Breast epithelium (tissue), 4 donors: ENCODE measurements at regions not wholly inside any gene's neighbourhood (a gene's known extent, or its start where the extent isn't known, plus 50 kb on each side); places are given as distances from the start of the nearest gene placed in this dataset.

ENCODE experiments used
- DNase-seq, 2 donors: peaks; one replicate each; pipeline ENCODE4 v3.0.0-alpha.2; 2019; ENCODE audit warnings: low spot score in 2 of 2
- H3K27ac ChIP-seq, 2 donors: fragments of 200-600 bp; sonication (generic) in 1 of 2; one replicate each; pipeline ENCODE4 v1.5.1; 2016 to 2019; ENCODE audit warnings: mild to moderate bottlenecking in 1 of 2
- H3K27me3 ChIP-seq, 2 donors: fragments of 200-600 bp; sonication (generic) in 1 of 2; one replicate each; pipeline versions ENCODE4 v1.5.1 to v1.6.0; 2017 to 2019; ENCODE audit warnings: control low read depth in 1 of 2, mild to moderate bottlenecking in 1 of 2
- H3K36me3 ChIP-seq: fragments of 200-600 bp; one replicate; pipeline ENCODE4 v1.5.1; 2019
- H3K4me1 ChIP-seq, 2 donors: fragments of 200-600 bp; sonication (generic); one replicate each; pipeline ENCODE4 v1.5.1; 2016 to 2019; ENCODE audit warnings: control low read depth in 1 of 2
- H3K4me3 ChIP-seq, 3 donors: fragments of 200-600 bp; sonication (generic); 1 replicate in 2 of 3; 2 replicates in 1 of 3; pipeline ENCODE4 v1.5.1; 2016 to 2019; ENCODE audit warnings: mild to moderate bottlenecking in 3 of 3, moderate library complexity in 2 of 3
- H3K9me3 ChIP-seq, 2 donors: fragments of 200-600 bp; sonication (generic) in 1 of 2; one replicate each; pipeline ENCODE4 v1.5.1; 2016 to 2019; ENCODE audit warnings: control low read depth in 1 of 2
- POLR2A ChIP-seq: fragments of 450-650 bp; IDR thresholded peaks from one replicate; pipeline ENCODE4 v1.6.1; 2016; ENCODE audit warnings: antibody characterized with exemption, mild to moderate bottlenecking, moderate library complexity
- POLR2AphosphoS5 ChIP-seq, 3 donors: sonication (generic); formaldehyde crosslinking; IDR thresholded peaks; one replicate each; pipeline ENCODE4 v1.6.1; 2017; ENCODE audit warnings: antibody characterized with exemption in 3 of 3
- intact Hi-C: fragments of 100-400 bp; cut with DNase I; formaldehyde crosslinking; loops from one replicate; pipeline ENCODE4 v1.15.1; 2023; ENCODE audit warnings: low total_unique reads
- TF ChIP-seq, protein P1 (sequence below), 3 donors: fragments of 450-650 bp; IDR thresholded peaks; one replicate each; pipeline ENCODE4 v1.5.1; 2016 to 2017; ENCODE audit warnings: antibody characterized with exemption in 3 of 3, mild to moderate bottlenecking in 3 of 3, moderate library complexity in 3 of 3

- no peak overlapping the region for H3K27ac ChIP-seq
- TF ChIP-seq, protein P1, sequence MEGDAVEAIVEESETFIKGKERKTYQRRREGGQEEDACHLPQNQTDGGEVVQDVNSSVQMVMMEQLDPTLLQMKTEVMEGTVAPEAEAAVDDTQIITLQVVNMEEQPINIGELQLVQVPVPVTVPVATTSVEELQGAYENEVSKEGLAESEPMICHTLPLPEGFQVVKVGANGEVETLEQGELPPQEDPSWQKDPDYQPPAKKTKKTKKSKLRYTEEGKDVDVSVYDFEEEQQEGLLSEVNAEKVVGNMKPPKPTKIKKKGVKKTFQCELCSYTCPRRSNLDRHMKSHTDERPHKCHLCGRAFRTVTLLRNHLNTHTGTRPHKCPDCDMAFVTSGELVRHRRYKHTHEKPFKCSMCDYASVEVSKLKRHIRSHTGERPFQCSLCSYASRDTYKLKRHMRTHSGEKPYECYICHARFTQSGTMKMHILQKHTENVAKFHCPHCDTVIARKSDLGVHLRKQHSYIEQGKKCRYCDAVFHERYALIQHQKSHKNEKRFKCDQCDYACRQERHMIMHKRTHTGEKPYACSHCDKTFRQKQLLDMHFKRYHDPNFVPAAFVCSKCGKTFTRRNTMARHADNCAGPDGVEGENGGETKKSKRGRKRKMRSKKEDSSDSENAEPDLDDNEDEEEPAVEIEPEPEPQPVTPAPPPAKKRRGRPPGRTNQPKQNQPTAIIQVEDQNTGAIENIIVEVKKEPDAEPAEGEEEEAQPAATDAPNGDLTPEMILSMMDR (IDR thresholded peaks at IDR 0.05), result no peak
- TF ChIP-seq POLR2A (no peak), POLR2AphosphoS5 (IDR thresholded peaks at IDR 0.05) (no peak)
- intact Hi-C loops, result no loop called here
- no peak for DNase-seq
- H3K9me3 ChIP-seq, result no peaks in the 10 kb centered on the region
- peaks cover 5% of the 10 kb centered on the region for H3K36me3 ChIP-seq
- H3K27me3 ChIP-seq, result no peaks in the 10 kb centered on the region
- H3K4me3 ChIP-seq, result no peak overlapping the region
- no peaks in the 10 kb centered on the region for H3K4me1 ChIP-seq
Observed at GRCh38 chr17:70648166-70648565, 478.8 kb downstream of the KCNJ2 start.

DNA sequence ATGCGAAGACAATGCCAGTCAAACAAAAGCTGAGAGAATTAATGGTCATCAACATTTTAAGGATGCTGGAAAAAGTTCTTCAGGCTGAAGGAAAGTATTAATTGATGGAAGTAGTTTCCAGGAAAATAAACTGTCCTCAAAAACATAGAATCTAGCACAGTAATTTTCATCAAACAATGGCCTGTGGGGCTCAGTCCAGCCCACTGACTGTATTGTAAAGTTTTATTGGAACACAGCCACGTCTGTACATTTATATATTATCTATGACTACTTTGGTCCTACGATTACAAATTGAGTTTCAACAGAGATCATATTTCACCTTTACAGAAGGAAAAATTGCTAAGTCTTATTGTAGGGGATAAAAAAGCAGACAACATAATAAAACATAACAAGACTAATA, 484.5 kb downstream of the KCNJ2 start:
- no peaks in the 10 kb centered on the region for H3K4me1 ChIP-seq
- intact Hi-C loops, result no loop called here
- no peaks in the 10 kb centered on the region for H3K9me3 ChIP-seq
- no peak for DNase-seq
- H3K4me3 ChIP-seq, result no peak overlapping the region
- no peaks in the 10 kb centered on the region for H3K27me3 ChIP-seq
- TF ChIP-seq POLR2AphosphoS5 (IDR thresholded peaks at IDR 0.05) (no peak), POLR2A (no peak)
- TF ChIP-seq, protein P1 (IDR thresholded peaks at IDR 0.05), result no peak
- H3K27ac ChIP-seq, result no peak overlapping the region
- H3K36me3 ChIP-seq, result peaks cover 5% of the 10 kb centered on the region

DNA sequence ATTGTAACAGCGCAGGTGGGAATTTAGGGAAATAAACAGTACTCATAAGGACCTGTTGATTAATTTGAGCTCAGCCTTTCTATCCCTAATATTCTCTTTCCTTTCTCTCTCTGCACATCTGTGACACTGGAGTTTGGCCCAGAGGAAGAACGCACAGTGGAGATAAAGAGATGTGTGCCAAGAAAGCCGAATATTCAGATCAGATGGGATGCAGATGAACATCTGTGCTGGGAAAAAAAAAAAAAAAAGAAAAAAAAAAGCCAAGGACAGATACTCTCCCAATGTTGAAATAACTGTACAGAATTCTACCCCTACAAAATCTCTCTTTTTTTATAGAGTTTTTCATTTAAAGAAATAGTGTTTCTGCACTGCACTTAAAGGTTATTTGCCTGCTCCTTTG, 485.4 kb downstream of the KCNJ2 start:
- Histone ChIP-seq H3K27me3 (no peaks in the 10 kb centered on the region), H3K4me3 (no peak overlapping the region), H3K36me3 (no peaks in the 10 kb centered on the region), H3K4me1 (no peaks in the 10 kb centered on the region), H3K27ac (no peak overlapping the region), H3K9me3 (no peaks in the 10 kb centered on the region)
- TF ChIP-seq POLR2A, result no peak
- TF ChIP-seq, protein P1 (IDR thresholded peaks at IDR 0.05), result no peak
- no peak for TF ChIP-seq POLR2AphosphoS5 (IDR thresholded peaks at IDR 0.05)
- DNase-seq, result no peak
- intact Hi-C loops, result no loop called here

GRCh38 chr17:70655176-70655958, 486.0 kb downstream of the KCNJ2 start:
- no peak for DNase-seq
- intact Hi-C loops, result no loop called here
- no peaks in the 10 kb centered on the region for H3K9me3 ChIP-seq

GRCh38 chr17:70658317-70658716, 489.0 kb downstream of the KCNJ2 start:
- Histone ChIP-seq H3K4me3 (no peak overlapping the region), H3K27ac (no peak overlapping the region), H3K4me1 (no peaks in the 10 kb centered on the region), H3K9me3 (no peaks in the 10 kb centered on the region), H3K27me3 (no peaks in the 10 kb centered on the region), H3K36me3 (no peaks in the 10 kb centered on the region)
- intact Hi-C loops, result no loop called here
- TF ChIP-seq, protein P1 (IDR thresholded peaks at IDR 0.05), result no peak
- no peak for TF ChIP-seq POLR2AphosphoS5 (IDR thresholded peaks at IDR 0.05)
- no peak for TF ChIP-seq POLR2A
- DNase-seq, result no peak

More at GRCh38 chr17:70655176-70655958, 486.0 kb downstream of the KCNJ2 start:
- Histone ChIP-seq H3K4me3 (no peak overlapping the region), H3K36me3 (no peaks in the 10 kb centered on the region), H3K4me1 (no peaks in the 10 kb centered on the region), H3K27me3 (no peaks in the 10 kb centered on the region), H3K27ac (no peak overlapping the region)
- TF ChIP-seq, protein P1 (IDR thresholded peaks at IDR 0.05), result no peak
- TF ChIP-seq POLR2A (no peak), POLR2AphosphoS5 (IDR thresholded peaks at IDR 0.05) (no peak)
